ENCODE measurements at regions not wholly inside any gene's neighbourhood (a gene's known extent, or its start where the extent isn't known, plus 50 kb on each side); places are given as distances from the start of the nearest gene placed in this dataset.
A peak's percentile ranks its signal among the peaks of the same experiment; 100 is the strongest.
"Not testable (repeated sequence)": the region's sequence is repeated elsewhere in the genome, so short reads cannot be mapped to it uniquely, and the experiment has no call there.

- no peak for DNase-seq
These were observed 244.2 kb downstream of the RFPL4B start for GRCh38 chr6:112591329-112591728.

DNA sequence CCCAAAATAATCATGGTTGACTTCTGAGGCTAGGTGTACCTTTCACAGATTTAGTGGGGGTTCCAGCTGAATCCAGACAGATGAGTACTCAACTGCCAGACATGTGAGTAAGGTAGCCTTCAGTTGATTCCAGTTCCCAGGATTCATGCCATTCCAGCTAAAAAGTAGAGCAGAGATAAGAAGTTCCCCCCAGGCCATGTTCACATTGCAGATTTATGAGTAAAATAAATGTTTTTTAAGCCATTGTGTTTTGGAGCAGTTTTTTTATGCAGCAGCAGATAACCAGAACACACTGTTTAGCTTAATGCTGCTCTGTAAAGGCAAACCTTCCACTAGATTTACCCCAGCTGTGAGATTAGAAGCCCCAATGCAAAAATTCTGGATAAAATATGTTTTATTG is 245.0 kb downstream of the RFPL4B start:
- DNase-seq, result no peak

- no peak for DNase-seq
These were observed 247.9 kb downstream of the RFPL4B start for GRCh38 chr6:112594886-112595594.

DNA sequence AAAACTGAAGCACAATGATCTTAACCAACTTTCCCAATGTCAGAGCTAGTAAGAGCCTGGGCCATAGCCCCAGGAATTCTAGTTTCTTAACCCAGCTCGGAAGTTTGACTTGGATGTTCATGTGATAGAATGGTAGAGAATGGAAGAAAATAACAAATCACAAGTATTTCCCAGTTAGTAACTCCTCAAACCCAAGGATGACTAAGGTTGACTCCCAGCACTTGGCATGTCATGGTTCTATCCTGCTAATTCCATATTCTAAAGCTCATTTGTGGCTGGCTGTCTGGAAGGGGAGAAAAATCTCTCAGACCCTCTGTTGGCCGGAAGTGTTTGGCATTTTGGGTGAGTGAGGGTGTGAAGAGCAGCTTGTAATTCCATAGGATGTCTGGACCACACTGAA is 248.7 kb downstream of the RFPL4B start:
- DNase-seq, result no peak

- DNase-seq, result no peak
These were observed 250.0 kb downstream of the RFPL4B start for GRCh38 chr6:112597176-112597575.

- peak in 1 of 2 experiments; percentile 30 for DNase-seq
These were observed 253.0 kb downstream of the RFPL4B start for GRCh38 chr6:112600168-112600567.

DNA sequence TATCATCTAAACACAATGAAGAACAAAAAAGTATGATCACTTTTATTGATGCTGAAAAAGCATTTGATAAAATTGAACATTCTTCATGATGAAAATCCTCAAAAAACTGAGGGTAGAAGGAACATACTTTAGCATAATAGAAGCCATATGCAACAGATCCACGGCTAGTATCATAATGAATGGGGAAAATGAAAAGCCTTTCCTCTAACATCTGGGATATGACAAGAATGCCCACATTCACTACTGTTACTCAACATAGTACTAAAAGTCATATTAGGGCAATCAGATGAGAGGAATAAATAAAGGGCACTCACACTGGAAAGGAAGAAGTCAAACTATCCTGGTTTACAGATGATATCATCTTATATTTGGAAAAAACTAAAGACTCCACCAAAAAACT is 256.6 kb downstream of the RFPL4B start:
- no peak for DNase-seq

GRCh38 chr6:112606656-112607435 is 259.7 kb downstream of the RFPL4B start:
- no peak for DNase-seq

DNA sequence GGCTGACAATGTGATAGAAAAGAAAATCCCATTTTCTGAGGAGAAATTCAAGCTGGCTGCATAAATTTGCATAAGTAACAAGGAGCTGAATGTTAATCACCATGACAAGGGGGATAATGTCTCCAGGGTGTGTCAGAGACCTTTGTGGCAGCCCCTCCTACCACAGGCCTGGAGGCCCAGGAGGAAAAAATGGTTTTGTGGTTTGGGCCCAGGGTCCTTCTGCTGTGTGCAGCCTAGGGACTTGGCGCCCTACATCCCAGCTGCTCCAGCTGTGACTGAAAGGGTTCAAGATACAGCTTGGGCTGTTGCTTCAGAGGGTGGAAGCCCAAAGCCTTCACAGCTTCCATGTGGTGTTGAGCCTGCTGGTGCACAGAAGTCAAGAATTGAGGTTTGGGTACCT is 261.8 kb downstream of the RFPL4B start:
- DNase-seq, result not testable (repeated sequence)

GRCh38 chr6:112613410-112613809 is 266.3 kb downstream of the RFPL4B start:
- no peak for DNase-seq

- DNase-seq, result peak in 1 of 2 experiments; percentile 17
These were observed 271.7 kb downstream of the RFPL4B start for GRCh38 chr6:112618849-112619248.

DNA sequence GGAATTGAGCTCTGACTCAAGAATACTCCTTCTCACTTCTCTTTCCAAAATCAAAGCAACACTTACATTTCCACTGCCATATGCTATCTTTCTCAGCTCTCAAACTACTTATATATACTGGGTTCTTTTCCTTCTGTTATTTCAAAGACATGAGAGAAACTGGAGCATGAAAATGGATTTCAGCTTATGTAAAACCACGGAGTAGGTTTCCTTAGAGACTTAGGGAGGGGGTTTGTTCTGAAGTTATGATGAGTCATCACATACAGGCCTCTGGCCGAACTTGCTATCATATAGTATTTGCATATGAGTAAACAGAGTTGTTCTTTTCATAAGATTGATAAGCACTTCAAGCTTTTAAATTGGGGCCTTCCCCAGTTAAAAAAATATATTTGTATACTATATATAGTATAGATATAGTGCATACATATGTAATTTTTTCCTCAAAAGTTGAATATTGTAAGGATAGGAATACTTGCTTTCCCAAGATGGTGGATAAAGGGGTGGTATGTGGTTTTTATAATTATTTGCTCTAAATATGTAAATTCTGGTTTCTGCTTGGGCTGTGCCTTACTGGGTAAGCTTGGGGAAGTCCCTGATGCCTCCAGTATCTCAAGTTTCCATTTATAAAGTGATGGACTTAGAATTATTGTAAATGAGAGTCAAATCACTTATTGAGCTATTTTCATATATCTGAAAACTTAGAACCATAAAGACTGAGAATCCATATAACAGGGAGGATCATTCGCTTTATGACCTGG is 273.9 kb downstream of the RFPL4B start:
- DNase-seq, result peak in 1 of 2 experiments; percentile 2

GRCh38 chr6:112622036-112622435 is 274.9 kb downstream of the RFPL4B start:
- no peak for DNase-seq

DNA sequence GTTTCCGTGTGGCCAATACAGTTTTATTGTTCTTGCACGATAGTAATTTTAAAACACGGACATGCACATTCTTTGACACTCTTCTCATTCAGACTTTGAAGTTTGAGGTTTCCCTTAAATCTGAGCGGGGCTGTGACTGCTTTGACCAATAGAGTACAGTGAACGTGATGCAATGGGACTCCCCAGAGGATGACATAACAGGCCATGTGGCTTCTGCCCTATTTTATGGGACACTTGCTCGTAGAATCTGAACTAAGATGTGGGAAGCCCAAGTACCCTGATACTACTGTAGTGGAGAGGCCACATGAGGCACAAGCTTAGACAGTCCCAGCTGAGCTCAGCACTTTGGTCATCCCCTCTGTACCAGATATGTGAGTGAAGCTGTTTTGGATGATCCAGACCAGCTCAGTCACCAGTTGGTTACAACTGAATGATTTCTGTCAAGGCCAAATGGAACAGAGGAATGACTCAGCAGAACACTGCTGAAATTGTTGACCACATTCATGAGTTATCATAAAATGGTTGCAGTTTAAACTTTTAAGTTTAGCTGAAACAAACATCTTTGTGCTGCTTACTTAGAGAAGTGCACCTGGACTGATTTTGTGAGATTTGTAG is 279.4 kb downstream of the RFPL4B start:
- no peak for DNase-seq

GRCh38 chr6:112634376-112634775 is 287.2 kb downstream of the RFPL4B start:
- no peak for DNase-seq

GRCh38 chr6:112636650-112637262 is 289.6 kb downstream of the RFPL4B start:
- DNase-seq, result no peak

DNA sequence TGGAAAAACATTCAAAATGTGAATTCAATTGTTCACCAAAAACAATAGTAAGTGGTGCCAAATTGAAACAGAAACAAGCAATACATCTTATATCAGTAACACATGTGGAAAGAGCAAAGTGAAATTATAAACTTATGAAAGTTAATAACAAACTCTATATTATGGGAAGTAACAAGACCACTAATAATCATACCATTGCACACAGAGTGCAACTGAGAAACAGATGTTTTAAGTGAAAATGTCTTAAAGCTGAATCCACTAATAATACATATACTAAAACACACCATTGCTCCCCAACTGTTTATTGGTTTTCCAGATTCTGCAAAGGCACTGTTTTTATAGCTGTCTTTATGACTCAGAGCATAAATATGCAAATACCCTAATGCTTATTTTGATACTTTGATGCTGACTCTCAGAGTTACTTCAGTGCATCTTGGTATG is 292.3 kb downstream of the RFPL4B start:
- no peak for DNase-seq

- DNase-seq, result no peak
These were observed 293.8 kb downstream of the RFPL4B start for GRCh38 chr6:112640891-112641290.

DNA sequence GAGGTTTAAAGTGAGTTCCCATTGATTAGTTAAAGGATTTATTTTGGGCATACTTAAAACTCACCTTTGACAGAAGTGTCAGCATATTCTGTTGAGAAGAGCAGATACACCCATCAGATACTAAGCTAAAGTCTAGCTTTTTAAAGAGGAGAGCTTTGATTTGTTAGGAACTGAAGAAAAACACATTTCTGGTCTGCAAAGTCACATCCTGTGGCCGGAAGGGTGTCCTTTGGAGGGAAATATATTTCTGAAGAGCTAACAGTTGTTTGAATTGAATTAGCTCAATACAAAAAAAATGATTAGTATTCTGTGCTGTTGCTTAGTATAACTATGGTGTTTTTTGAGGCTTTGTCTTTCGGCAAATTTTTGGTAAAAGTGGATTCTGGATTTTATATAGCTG is 302.7 kb downstream of the RFPL4B start:
- no peak for DNase-seq

GRCh38 chr6:112651239-112651638 is 304.1 kb downstream of the RFPL4B start:
- DNase-seq, result no peak

GRCh38 chr6:112659912-112660311 is 312.8 kb downstream of the RFPL4B start:
- no peak for DNase-seq

DNA sequence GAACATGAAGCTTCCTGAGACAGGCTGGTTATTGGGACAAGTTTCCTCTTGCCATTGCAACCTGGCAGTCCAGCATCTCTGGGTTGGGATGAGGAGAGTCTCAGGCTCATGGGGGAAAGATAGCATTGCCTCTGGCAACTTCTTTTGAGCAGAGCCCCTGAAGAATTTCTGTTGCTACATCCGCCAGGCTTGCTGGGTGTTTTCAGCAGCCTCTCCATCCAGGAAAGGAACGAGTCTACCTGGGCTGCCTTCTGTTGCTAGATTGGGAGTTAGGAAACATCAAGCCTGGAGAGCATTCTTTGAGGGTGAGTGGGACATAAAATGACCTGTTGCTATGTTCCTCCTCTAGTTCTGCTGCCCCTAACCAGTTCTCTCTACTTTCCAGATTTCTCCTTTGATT is 313.5 kb downstream of the RFPL4B start:
- DNase-seq, result no peak

DNA sequence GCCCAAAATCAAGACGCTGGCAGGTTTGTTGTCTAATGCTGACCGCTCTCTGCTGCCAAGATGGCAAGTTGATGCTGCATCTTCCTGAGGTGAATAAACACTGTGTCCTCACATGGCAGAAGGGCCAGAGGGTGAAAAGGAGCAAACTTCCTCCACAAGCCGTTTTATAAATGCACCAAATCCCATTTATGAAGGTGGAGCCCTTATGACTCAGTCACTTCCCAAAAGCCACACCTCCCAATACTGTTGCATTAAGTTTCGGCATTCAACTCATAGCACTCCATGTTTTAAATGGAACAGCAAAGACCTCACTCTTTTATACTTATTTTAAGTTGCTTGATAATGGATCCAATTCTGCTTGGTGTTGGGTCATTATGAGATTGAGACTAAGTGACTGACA is 316.6 kb downstream of the RFPL4B start:
- no peak for DNase-seq
